ENCODE measurements at regions not wholly inside any gene's neighbourhood (a gene's known extent, or its start where the extent isn't known, plus 50 kb on each side); places are given as distances from the start of the nearest gene placed in this dataset.

GRCh38 chr17:71985111-71986039 is 135.4 kb upstream of the SOX9 start:
- Histone ChIP-seq H3K79me2 (replicated peaks; ENCODE audit: insufficient read depth) (no peaks in the 10 kb centered on the region), H3K4me3 (no peak overlapping the region), H3K27me3 (ENCODE audit: insufficient read depth) (no peaks in the 10 kb centered on the region), H3K4me2 (no peak overlapping the region), H3K4me1 (ENCODE audit: insufficient read depth) (no peaks in the 10 kb centered on the region), H3K9me2 (ENCODE audit: insufficient read depth) (0 out of 2 replicates have a peak, but pooled peaks cover 3% of the 10 kb centered on the region), H3K36me3 (ENCODE audit: insufficient read depth) (no peaks in the 10 kb centered on the region), H2AFZ (no peak overlapping the region), H4K20me1 (replicated peaks; ENCODE audit: insufficient read depth) (no peaks in the 10 kb centered on the region), H3F3A (replicated peaks; ENCODE audit: low read depth) (no peaks in the 10 kb centered on the region), H3K27ac (ENCODE audit: low read depth) (no peak overlapping the region)
- H3K27ac Mint-ChIP-seq: no peak overlapping the region
- TF ChIP-seq ZNF331 (CRISPR knock-in tag; IDR thresholded peaks at IDR 0.05; ENCODE audit: low read depth) (no peak), ZNF114 (CRISPR knock-in tag; IDR thresholded peaks at IDR 0.05) (no peak), ZNF462 (CRISPR knock-in tag; IDR thresholded peaks at IDR 0.05) (no peak), CREB1 (CRISPR knock-in tag; IDR thresholded peaks at IDR 0.05; ENCODE audit: low read depth) (no peak), CTCF (conservative IDR thresholded peaks at IDR 0.05; ENCODE audit: low read depth in 2 of 2) (no peak), EZH2phosphoT487 (IDR thresholded peaks at IDR 0.05; ENCODE audit: unreplicated experiment) (no peak), JUNB (IDR thresholded peaks at IDR 0.05; ENCODE audit: unreplicated experiment) (no peak), STAT1 (IDR thresholded peaks at IDR 0.05; ENCODE audit: unreplicated experiment) (no peak)
- no peaks in the 10 kb centered on the region for H3K4me1 Mint-ChIP-seq
- peaks cover 4% of the 10 kb centered on the region for H3K27me3 Mint-ChIP-seq (ENCODE audit: insufficient read depth, low read depth, poor library complexity)
- no peak for DNase-seq (ENCODE audit: low spot score)
- no peak overlapping the region for H3K4me3 Mint-ChIP-seq
- H3K9me3 Mint-ChIP-seq: no peaks in the 10 kb centered on the region; the same call in 2 of the 3 replicates
- no peak for ATAC-seq
- no peaks in the 10 kb centered on the region for H3K36me3 Mint-ChIP-seq (ENCODE audit: low read depth)

Data from GM23338 (cell line).